GM21825 (cell line): ENCODE measurements at regions not wholly inside any gene's neighbourhood (a gene's known extent, or its start where the extent isn't known, plus 50 kb on each side); places are given as distances from the start of the nearest gene placed in this dataset.
"Not testable (repeated sequence)": the region's sequence is repeated elsewhere in the genome, so short reads cannot be mapped to it uniquely, and the experiment has no call there.

Experiments
- ATAC-seq: cut with Tn5 transposase; IDR thresholded peaks from one replicate; pipeline ENCODE4 v1.9.1; 2021; ENCODE audit warnings: mild to moderate bottlenecking, moderate library complexity; ENCODE audit not compliant: unreplicated experiment

GRCh38 chr2:87687550-87688270 is 60.2 kb upstream of the PLGLB2 start:
- not testable (repeated sequence) for ATAC-seq

- not testable (repeated sequence) for ATAC-seq
Measured at GRCh38 chr2:87691899-87692592, 55.8 kb upstream of the PLGLB2 start.

DNA sequence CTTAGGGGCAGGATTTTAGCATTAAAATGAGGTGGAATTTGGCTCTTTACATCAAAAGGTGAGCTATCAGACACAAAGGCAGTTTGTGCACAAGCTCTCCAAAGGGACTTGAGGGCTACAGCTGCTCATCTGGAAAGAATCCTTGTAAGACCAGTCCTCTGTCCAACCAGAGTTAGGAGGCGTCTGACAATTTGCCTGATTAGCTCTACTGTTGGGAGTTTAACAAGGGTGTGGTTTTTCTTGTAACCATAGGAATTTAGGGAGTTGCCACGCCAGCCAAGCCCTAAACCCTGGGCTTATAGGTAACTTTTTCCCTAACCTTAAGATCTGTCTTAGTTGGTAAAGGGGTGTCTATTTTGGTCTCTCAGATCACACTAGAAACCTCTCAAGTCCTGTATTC is 55.0 kb upstream of the PLGLB2 start:
- ATAC-seq = not testable (repeated sequence)

DNA sequence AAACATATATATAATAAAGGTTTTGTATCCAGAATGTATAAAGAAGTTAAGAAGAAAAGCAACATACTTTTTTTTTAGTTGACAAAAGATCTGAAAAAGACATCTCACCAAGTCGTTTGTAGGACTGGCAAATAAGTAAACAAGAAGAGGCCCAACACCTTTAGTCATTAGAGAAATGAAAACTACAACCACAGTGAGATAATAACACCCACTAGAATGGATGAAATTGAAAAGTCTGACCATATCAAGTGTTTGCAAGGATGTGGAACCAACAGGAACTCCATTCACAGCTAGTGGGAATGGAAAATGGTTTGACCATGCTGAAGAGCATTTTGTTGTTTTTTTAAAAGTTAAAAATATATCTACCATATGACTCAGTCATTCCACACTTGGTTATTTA is 54.0 kb upstream of the PLGLB2 start:
- ATAC-seq = not testable (repeated sequence)

DNA sequence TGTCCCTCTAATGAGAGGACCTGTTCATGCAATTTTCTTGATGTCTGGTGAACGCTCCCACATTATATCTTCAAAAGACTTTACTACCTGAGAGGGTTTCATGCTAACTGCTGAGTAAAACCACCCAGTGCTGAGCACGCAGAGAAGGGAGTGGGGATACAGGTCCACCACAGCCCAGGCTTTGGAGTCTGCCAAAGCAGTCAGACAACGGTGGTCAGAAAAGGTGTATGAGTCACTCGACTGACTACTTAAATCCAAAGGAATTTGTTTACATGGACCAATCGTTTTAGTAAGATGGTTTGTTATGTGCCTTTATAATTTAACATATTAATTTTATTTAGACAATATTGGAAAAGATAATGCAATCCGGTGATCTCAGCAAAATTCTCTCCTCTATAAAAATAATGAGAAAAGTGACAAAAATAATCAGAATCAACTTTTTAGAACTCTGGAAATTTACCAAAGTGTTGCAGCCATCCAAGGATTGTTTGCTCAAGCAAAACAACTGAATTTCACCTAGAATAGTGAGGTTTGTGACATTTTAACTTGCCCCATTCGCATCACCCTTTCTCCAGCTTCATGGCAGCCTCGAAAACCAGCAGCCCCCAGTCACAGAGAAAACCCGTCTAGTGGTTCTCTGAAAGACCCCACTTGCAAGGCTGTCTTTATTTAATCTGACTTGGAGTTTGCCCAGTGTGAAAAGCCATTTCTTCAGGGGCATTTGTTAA is 52.1 kb upstream of the PLGLB2 start:
- not testable (repeated sequence) for ATAC-seq
